ENCODE measurements at regions not wholly inside any gene's neighbourhood (a gene's known extent, or its start where the extent isn't known, plus 50 kb on each side); places are given as distances from the start of the nearest gene placed in this dataset.

- Histone ChIP-seq H3K4me1 (ENCODE audit: control insufficient read depth in 5 of 5, insufficient read depth in 5 of 5, low read length in 5 of 5) (no peaks in the 10 kb centered on the region), H3K9ac (ENCODE audit: low read length in 5 of 5) (no peak overlapping the region), H3K4me3 (ENCODE audit: low read depth in 1 of 5, low read length in 5 of 5) (no peak overlapping the region), H3K9me3 (ENCODE audit: control insufficient read depth in 5 of 5, low read length in 5 of 5) (no peaks in the 10 kb centered on the region), H3K27me3 (ENCODE audit: control insufficient read depth in 5 of 5, insufficient read depth in 4 of 5, low read length in 5 of 5) (no peaks in the 10 kb centered on the region), H3K36me3 (ENCODE audit: control insufficient read depth in 5 of 5, insufficient read depth in 5 of 5, low read length in 5 of 5) (no peaks in the 10 kb centered on the region), H3K27ac (ENCODE audit: low read depth, low read length) (no peak overlapping the region)
Measured at GRCh38 chr7:118467381-118467780, 242.9 kb downstream of the ANKRD7 start.

DNA sequence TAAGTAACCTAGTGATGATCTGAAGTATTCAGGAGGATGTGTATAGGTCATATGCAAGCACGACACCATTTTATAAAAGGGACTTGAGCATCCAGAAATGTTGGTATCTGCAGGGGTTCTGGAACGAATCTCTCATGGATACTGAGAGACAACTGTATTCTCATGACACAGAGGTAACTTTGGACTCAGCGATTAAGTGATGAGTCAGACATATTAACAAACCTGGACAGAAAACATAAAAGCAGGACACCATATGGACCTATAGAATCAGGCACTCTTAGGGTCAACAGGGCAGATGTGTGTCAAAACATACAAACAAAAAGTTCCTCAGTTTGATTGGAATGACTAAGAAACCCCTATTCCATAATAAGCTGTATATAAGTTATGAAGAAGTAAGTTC lies 248.1 kb downstream of the ANKRD7 start:
- no peak overlapping the region for H3K4me3 ChIP-seq (ENCODE audit: low read depth in 1 of 5, low read length in 5 of 5)
- no peaks in the 10 kb centered on the region for H3K4me1 ChIP-seq (ENCODE audit: control insufficient read depth in 5 of 5, insufficient read depth in 5 of 5, low read length in 5 of 5)
- H3K36me3 ChIP-seq (ENCODE audit: control insufficient read depth in 5 of 5, insufficient read depth in 5 of 5, low read length in 5 of 5) = no peaks in the 10 kb centered on the region
- H3K27ac ChIP-seq (ENCODE audit: low read depth, low read length) = no peak overlapping the region
- H3K27me3 ChIP-seq (ENCODE audit: control insufficient read depth in 5 of 5, insufficient read depth in 4 of 5, low read length in 5 of 5) = no peaks in the 10 kb centered on the region
- no peak overlapping the region for H3K9ac ChIP-seq (ENCODE audit: low read length in 5 of 5)
- no peaks in the 10 kb centered on the region for H3K9me3 ChIP-seq (ENCODE audit: control insufficient read depth in 5 of 5, low read length in 5 of 5)

GRCh38 chr7:118473271-118473670 lies 248.8 kb downstream of the ANKRD7 start:
- Histone ChIP-seq H3K9me3 (ENCODE audit: control insufficient read depth in 5 of 5, low read length in 5 of 5) (no peaks in the 10 kb centered on the region), H3K27ac (ENCODE audit: low read depth, low read length) (no peak overlapping the region), H3K4me1 (ENCODE audit: control insufficient read depth in 5 of 5, insufficient read depth in 5 of 5, low read length in 5 of 5) (no peaks in the 10 kb centered on the region), H3K36me3 (ENCODE audit: control insufficient read depth in 5 of 5, insufficient read depth in 5 of 5, low read length in 5 of 5) (no peaks in the 10 kb centered on the region), H3K4me3 (ENCODE audit: low read depth in 1 of 5, low read length in 5 of 5) (no peak overlapping the region), H3K27me3 (ENCODE audit: control insufficient read depth in 5 of 5, insufficient read depth in 4 of 5, low read length in 5 of 5) (no peaks in the 10 kb centered on the region), H3K9ac (ENCODE audit: low read length in 5 of 5) (no peak overlapping the region)

DNA sequence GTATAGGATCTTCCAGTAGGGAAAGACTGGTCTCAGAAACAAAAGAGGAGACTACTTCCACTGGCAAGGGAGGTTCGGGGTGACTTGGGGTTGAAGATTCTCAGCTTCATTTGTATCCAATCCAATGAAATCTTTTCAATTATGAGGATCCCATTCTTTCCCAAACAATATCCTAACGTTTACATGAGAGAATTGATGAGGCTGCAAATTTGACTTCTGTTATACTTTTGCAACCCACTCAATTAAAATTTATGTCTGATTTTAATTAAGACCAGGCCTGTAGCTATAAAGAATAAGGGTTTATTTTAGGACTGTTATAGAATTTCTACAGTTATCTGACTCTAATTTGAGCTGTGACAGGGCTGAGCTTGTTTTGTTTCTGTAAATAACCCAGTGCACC lies 251.5 kb downstream of the ANKRD7 start:
- Histone ChIP-seq H3K27me3 (ENCODE audit: control insufficient read depth in 5 of 5, insufficient read depth in 4 of 5, low read length in 5 of 5) (no peaks in the 10 kb centered on the region), H3K9me3 (ENCODE audit: control insufficient read depth in 5 of 5, low read length in 5 of 5) (no peaks in the 10 kb centered on the region), H3K9ac (ENCODE audit: low read length in 5 of 5) (no peak overlapping the region), H3K4me3 (ENCODE audit: low read depth in 1 of 5, low read length in 5 of 5) (no peak overlapping the region), H3K4me1 (ENCODE audit: control insufficient read depth in 5 of 5, insufficient read depth in 5 of 5, low read length in 5 of 5) (no peaks in the 10 kb centered on the region), H3K36me3 (ENCODE audit: control insufficient read depth in 5 of 5, insufficient read depth in 5 of 5, low read length in 5 of 5) (no peaks in the 10 kb centered on the region), H3K27ac (ENCODE audit: low read depth, low read length) (no peak overlapping the region)

DNA sequence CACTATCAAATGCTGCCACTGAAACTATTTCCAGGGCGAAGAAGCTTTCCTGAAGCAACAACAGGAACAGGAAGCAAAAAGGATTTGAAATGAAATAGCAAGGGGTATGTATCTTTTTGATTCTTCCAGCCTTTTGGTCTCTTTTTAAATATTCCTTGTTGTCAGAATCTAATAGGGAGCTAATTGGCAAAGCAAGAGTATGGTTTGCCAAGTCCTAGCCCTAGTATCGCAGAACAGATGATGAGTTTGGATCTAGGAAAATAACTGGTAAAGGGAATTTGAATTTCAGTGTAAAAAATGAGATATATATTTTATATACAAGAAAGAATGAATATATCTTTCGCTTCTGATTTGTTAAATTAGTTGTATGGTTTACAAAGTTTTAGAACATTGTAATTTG lies 252.5 kb downstream of the ANKRD7 start:
- Histone ChIP-seq H3K27me3 (ENCODE audit: control insufficient read depth in 5 of 5, insufficient read depth in 4 of 5, low read length in 5 of 5) (no peaks in the 10 kb centered on the region), H3K9me3 (ENCODE audit: control insufficient read depth in 5 of 5, low read length in 5 of 5) (no peaks in the 10 kb centered on the region), H3K27ac (ENCODE audit: low read depth, low read length) (no peak overlapping the region), H3K9ac (ENCODE audit: low read length in 5 of 5) (no peak overlapping the region), H3K36me3 (ENCODE audit: control insufficient read depth in 5 of 5, insufficient read depth in 5 of 5, low read length in 5 of 5) (no peaks in the 10 kb centered on the region), H3K4me3 (ENCODE audit: low read depth in 1 of 5, low read length in 5 of 5) (no peak overlapping the region), H3K4me1 (ENCODE audit: control insufficient read depth in 5 of 5, insufficient read depth in 5 of 5, low read length in 5 of 5) (no peaks in the 10 kb centered on the region)

DNA sequence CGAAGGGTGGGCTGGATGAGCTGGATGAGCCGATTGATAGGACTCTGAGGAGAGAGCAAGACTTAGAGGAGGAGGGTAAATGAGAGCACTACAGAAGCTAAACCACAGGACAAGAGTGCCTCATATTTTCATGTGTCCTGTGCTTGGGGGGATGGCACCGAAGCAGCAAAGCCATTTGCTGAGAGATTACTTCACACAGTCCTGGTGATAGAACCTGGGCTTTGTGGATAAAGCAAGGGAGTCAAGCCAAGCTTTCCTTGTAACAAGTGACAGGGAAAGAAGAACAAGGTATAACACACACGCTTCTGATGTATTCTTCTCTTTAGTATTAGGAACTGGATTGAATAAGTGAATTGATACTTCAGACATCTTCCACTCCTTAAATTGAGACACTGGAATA lies 253.7 kb downstream of the ANKRD7 start:
- Histone ChIP-seq H3K27ac (ENCODE audit: low read depth, low read length) (no peak overlapping the region), H3K4me1 (ENCODE audit: control insufficient read depth in 5 of 5, insufficient read depth in 5 of 5, low read length in 5 of 5) (no peaks in the 10 kb centered on the region), H3K4me3 (ENCODE audit: low read depth in 1 of 5, low read length in 5 of 5) (no peak overlapping the region), H3K9me3 (ENCODE audit: control insufficient read depth in 5 of 5, low read length in 5 of 5) (no peaks in the 10 kb centered on the region), H3K36me3 (ENCODE audit: control insufficient read depth in 5 of 5, insufficient read depth in 5 of 5, low read length in 5 of 5) (no peaks in the 10 kb centered on the region), H3K27me3 (ENCODE audit: control insufficient read depth in 5 of 5, insufficient read depth in 4 of 5, low read length in 5 of 5) (no peaks in the 10 kb centered on the region), H3K9ac (ENCODE audit: low read length in 5 of 5) (no peak overlapping the region)

DNA sequence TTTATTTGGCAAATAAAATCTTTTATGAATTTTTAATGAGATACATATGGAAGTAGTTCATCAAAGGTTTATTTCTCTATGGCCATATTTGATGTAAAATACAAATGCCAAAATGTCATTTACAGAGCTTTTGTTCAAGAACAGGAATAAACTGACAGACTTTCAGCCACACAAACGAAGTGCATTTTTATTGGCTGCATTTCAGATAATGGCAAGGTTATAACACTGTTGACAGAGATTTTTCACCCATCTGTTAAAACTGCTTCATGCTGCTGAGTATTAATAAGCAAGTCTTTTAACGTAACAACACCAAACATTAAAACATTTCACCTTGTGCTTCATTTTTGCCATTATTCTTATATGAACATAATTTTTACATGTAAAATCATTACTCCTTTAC lies 254.4 kb downstream of the ANKRD7 start:
- no peak overlapping the region for H3K9ac ChIP-seq (ENCODE audit: low read length in 5 of 5)
- no peak overlapping the region for H3K27ac ChIP-seq (ENCODE audit: low read depth, low read length)
- H3K9me3 ChIP-seq (ENCODE audit: control insufficient read depth in 5 of 5, low read length in 5 of 5) = no peaks in the 10 kb centered on the region
- no peaks in the 10 kb centered on the region for H3K27me3 ChIP-seq (ENCODE audit: control insufficient read depth in 5 of 5, insufficient read depth in 4 of 5, low read length in 5 of 5)
- H3K4me3 ChIP-seq (ENCODE audit: low read depth in 1 of 5, low read length in 5 of 5) = no peak overlapping the region
- no peaks in the 10 kb centered on the region for H3K4me1 ChIP-seq (ENCODE audit: control insufficient read depth in 5 of 5, insufficient read depth in 5 of 5, low read length in 5 of 5)
- H3K36me3 ChIP-seq (ENCODE audit: control insufficient read depth in 5 of 5, insufficient read depth in 5 of 5, low read length in 5 of 5) = no peaks in the 10 kb centered on the region

DNA sequence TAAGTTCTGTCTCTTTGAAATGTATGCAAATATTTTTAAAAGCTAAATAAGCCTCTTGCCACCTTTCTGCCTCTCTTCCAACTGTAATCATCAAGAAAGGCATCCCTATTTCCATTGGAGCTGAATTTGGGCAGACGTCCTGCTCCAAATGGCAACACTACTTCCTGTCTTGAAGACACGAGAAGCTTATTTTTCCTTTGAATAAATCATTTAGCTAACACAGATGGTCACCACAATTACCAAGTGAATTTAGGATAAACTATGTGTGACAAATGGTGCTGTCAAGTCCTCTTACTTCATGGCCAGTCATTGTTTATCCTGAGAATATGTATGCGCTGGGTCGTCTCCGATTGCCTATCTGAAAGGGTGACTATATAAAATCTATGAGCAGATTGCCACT lies 268.0 kb downstream of the ANKRD7 start:
- Histone ChIP-seq H3K27me3 (ENCODE audit: control insufficient read depth in 5 of 5, insufficient read depth in 4 of 5, low read length in 5 of 5) (no peaks in the 10 kb centered on the region), H3K36me3 (ENCODE audit: control insufficient read depth in 5 of 5, insufficient read depth in 5 of 5, low read length in 5 of 5) (no peaks in the 10 kb centered on the region), H3K9me3 (ENCODE audit: control insufficient read depth in 5 of 5, low read length in 5 of 5) (no peaks in the 10 kb centered on the region), H3K4me3 (ENCODE audit: low read depth in 1 of 5, low read length in 5 of 5) (no peak overlapping the region), H3K4me1 (ENCODE audit: control insufficient read depth in 5 of 5, insufficient read depth in 5 of 5, low read length in 5 of 5) (no peaks in the 10 kb centered on the region), H3K9ac (ENCODE audit: low read length in 5 of 5) (no peak overlapping the region), H3K27ac (ENCODE audit: low read depth, low read length) (no peak overlapping the region)

DNA sequence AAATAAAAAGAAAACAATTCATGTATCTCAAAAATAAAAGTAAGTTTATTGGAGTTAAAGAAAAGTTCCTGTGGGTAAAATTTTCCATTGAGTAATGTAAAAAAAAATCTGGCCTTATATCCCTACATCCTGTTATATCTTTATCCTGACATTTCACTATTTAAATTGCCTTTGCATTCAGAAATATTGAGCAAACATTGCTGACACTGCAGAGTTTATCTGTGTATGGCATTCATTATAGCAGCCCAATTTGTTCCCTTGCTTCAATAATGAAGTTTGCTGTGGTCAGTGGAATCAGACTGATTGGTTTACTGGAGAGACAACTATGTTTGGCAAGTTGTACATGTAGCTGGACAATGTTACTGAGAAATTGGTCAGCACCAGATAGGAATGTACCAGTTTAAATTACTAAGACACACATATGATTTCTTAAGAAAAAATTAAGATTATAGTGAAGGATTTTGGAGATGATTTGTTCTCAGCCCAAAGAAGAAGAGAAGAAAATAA lies 271.7 kb downstream of the ANKRD7 start:
- H3K4me3 ChIP-seq (ENCODE audit: low read depth in 1 of 5, low read length in 5 of 5) = no peak overlapping the region
- H3K36me3 ChIP-seq (ENCODE audit: control insufficient read depth in 5 of 5, insufficient read depth in 5 of 5, low read length in 5 of 5) = no peaks in the 10 kb centered on the region
- H3K4me1 ChIP-seq (ENCODE audit: control insufficient read depth in 5 of 5, insufficient read depth in 5 of 5, low read length in 5 of 5) = no peaks in the 10 kb centered on the region
- H3K9ac ChIP-seq (ENCODE audit: low read length in 5 of 5) = no peak overlapping the region
- no peaks in the 10 kb centered on the region for H3K27me3 ChIP-seq (ENCODE audit: control insufficient read depth in 5 of 5, insufficient read depth in 4 of 5, low read length in 5 of 5)
- H3K27ac ChIP-seq (ENCODE audit: low read depth, low read length) = no peak overlapping the region
- H3K9me3 ChIP-seq (ENCODE audit: control insufficient read depth in 5 of 5, low read length in 5 of 5) = no peaks in the 10 kb centered on the region

GRCh38 chr7:118502235-118502634 lies 277.7 kb downstream of the ANKRD7 start:
- Histone ChIP-seq H3K4me3 (ENCODE audit: low read depth in 1 of 5, low read length in 5 of 5) (no peak overlapping the region), H3K27me3 (ENCODE audit: control insufficient read depth in 5 of 5, insufficient read depth in 4 of 5, low read length in 5 of 5) (no peaks in the 10 kb centered on the region), H3K9ac (ENCODE audit: low read length in 5 of 5) (no peak overlapping the region), H3K4me1 (ENCODE audit: control insufficient read depth in 5 of 5, insufficient read depth in 5 of 5, low read length in 5 of 5) (no peaks in the 10 kb centered on the region), H3K9me3 (ENCODE audit: control insufficient read depth in 5 of 5, low read length in 5 of 5) (no peaks in the 10 kb centered on the region), H3K36me3 (ENCODE audit: control insufficient read depth in 5 of 5, insufficient read depth in 5 of 5, low read length in 5 of 5) (no peaks in the 10 kb centered on the region), H3K27ac (ENCODE audit: low read depth, low read length) (no peak overlapping the region)

DNA sequence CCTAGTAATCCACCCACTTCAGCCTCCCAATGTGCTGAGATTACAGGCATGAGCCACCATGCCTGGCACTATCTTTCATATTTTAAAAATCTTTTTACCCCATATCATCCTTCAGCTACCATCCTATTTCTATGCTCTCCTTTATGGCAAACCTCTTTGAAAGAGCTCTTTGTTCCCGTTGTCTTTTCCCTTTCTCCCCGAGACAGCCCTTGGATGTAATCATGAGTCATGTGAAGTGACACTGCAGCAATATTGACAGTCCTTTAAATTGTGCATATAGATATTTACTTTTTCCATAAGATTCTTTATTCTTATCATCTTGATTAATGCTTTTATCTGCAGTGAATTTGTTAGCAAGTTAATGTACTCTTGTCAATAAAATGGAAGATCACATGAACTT lies 286.6 kb downstream of the ANKRD7 start:
- no peaks in the 10 kb centered on the region for H3K36me3 ChIP-seq (ENCODE audit: control insufficient read depth in 5 of 5, insufficient read depth in 5 of 5, low read length in 5 of 5)
- H3K9ac ChIP-seq (ENCODE audit: low read length in 5 of 5) = no peak overlapping the region
- H3K27ac ChIP-seq (ENCODE audit: low read depth, low read length) = no peak overlapping the region
- H3K4me3 ChIP-seq (ENCODE audit: low read depth in 1 of 5, low read length in 5 of 5) = no peak overlapping the region
- H3K4me1 ChIP-seq (ENCODE audit: control insufficient read depth in 5 of 5, insufficient read depth in 5 of 5, low read length in 5 of 5) = no peaks in the 10 kb centered on the region
- H3K27me3 ChIP-seq (ENCODE audit: control insufficient read depth in 5 of 5, insufficient read depth in 4 of 5, low read length in 5 of 5) = no peaks in the 10 kb centered on the region
- no peaks in the 10 kb centered on the region for H3K9me3 ChIP-seq (ENCODE audit: control insufficient read depth in 5 of 5, low read length in 5 of 5)

All from subcutaneous abdominal adipose tissue (tissue), 5 donors.